Endothelial cell of umbilical vein (primary cell): ENCODE measurements at regions not wholly inside any gene's neighbourhood (a gene's known extent, or its start where the extent isn't known, plus 50 kb on each side); places are given as distances from the start of the nearest gene placed in this dataset.

Source experiments
- BruUV-seq: library from RNA; stranded (reverse); fragments of 400-500 nt; replicated peaks from 2 replicates; lab custom pipeline; 2021; lab: Mats Ljungman, UMichigan
- CTCF ChIA-PET: fragments of 300-600, 350-600 bp; sonication (Branson Sonifier 250); formaldehyde crosslinking; loops from one replicate; lab custom pipeline; 2021; ENCODE audit warnings: antibody characterized with exemption, inconsistent platforms; lab: Charles Lee
- POLR2A ChIA-PET: fragments of 300-600, 350-600 bp; sonication (Branson Sonifier 250); formaldehyde crosslinking; loops from one replicate; lab custom pipeline; 2021; ENCODE audit warnings: antibody characterized with exemption, inconsistent platforms; lab: Charles Lee
- DNase-seq: peaks from one replicate; pipeline ENCODE4 v3.0.0-alpha.2; 2011; ENCODE audit warnings: low read depth, low spot score
- FAIRE-seq: peaks from 2 replicates; lab custom pipeline; 2011; peaks lifted over from hg19 to GRCh38; lab: Jason Lieb, UNC
- H2AFZ ChIP-seq: 2 replicates; pipeline ENCODE4 v1.6.0; 2012; ENCODE audit warnings: low read depth, low read length, control low read depth, inconsistent platforms
- H3K27ac ChIP-seq: 2 replicates; pipeline ENCODE4 v1.5.1; 2011; ENCODE audit warnings: low read depth, mild to moderate bottlenecking, control low read depth, low read length, moderate library complexity; ENCODE audit not compliant: insufficient read depth
- H3K27me3 ChIP-seq, 2 experiments: 2 replicates each; pipeline versions ENCODE4 v1.6.0 to v1.6.1; 2011; ENCODE audit warnings: low read length in 2 of 2, mixed read lengths in 1 of 2; ENCODE audit not compliant: control insufficient read depth in 2 of 2, insufficient read depth in 2 of 2
- H3K36me3 ChIP-seq, 2 experiments: 2 replicates in 1 of 2; 3 replicates in 1 of 2; pipeline ENCODE4 v1.5.1; 2011; ENCODE audit warnings: low read length in 2 of 2, mild to moderate bottlenecking in 1 of 2, moderate library complexity in 1 of 2; ENCODE audit not compliant: control insufficient read depth in 2 of 2, insufficient read depth in 2 of 2; ENCODE audit errors: extremely low read depth in 1 of 2
- H3K4me1 ChIP-seq: 3 replicates; pipeline ENCODE4 v1.5.1; 2011; ENCODE audit warnings: mild to moderate bottlenecking, low read length; ENCODE audit not compliant: control insufficient read depth, insufficient read depth; ENCODE audit errors: extremely low read depth
- H3K4me2 ChIP-seq: 2 replicates; pipeline ENCODE4 v1.6.1; 2011; ENCODE audit warnings: low read length, control low read depth, mixed read lengths; ENCODE audit not compliant: insufficient read depth
- H3K4me3 ChIP-seq, 3 experiments: fragments of 200-600 bp in 1 of 3; sonication (generic), shearing (Covaris generic) in 1 of 3; replicated peaks in 1 of 3; 2 replicates each; pipeline ENCODE4 v1.5.1; 2011 to 2016; ENCODE audit warnings: control low read depth in 3 of 3, low read length in 3 of 3, mild to moderate bottlenecking in 2 of 3, inconsistent platforms in 1 of 3, low read depth in 1 of 3, moderate library complexity in 1 of 3; ENCODE audit not compliant: insufficient read depth in 1 of 3
- H3K79me2 ChIP-seq: 2 replicates; pipeline ENCODE4 v1.6.0; 2012; ENCODE audit warnings: low read length, inconsistent platforms; ENCODE audit not compliant: control insufficient read depth, insufficient read depth
- H3K9ac ChIP-seq: replicated peaks from 2 replicates; pipeline ENCODE3; 2011; ENCODE audit warnings: low read length, control low read depth; ENCODE audit not compliant: insufficient read depth; ENCODE audit errors: extremely low read depth
- H3K9me1 ChIP-seq: replicated peaks from 3 replicates; pipeline ENCODE4 v1.6.0; 2011; ENCODE audit warnings: mild to moderate bottlenecking, low read length; ENCODE audit not compliant: control insufficient read depth, insufficient read depth; ENCODE audit errors: extremely low read depth
- H3K9me3 ChIP-seq: replicated peaks from 2 replicates; pipeline ENCODE4 v1.5.1; 2012; ENCODE audit warnings: low read length, inconsistent platforms; ENCODE audit not compliant: control insufficient read depth, insufficient read depth
- H4K20me1 ChIP-seq: replicated peaks from 2 replicates; pipeline ENCODE3; 2011; ENCODE audit warnings: mild to moderate bottlenecking, low read length; ENCODE audit not compliant: control insufficient read depth, insufficient read depth; ENCODE audit errors: extremely low read depth
- EZH2 ChIP-seq: IDR thresholded peaks from 2 replicates; pipeline ENCODE4 v1.6.1; 2012; ENCODE audit warnings: borderline replicate concordance, low read depth, mild to moderate bottlenecking, moderate library complexity, low read length, inconsistent platforms; ENCODE audit not compliant: severe bottlenecking
- FOS ChIP-seq: IDR thresholded peaks from 2 replicates; pipeline ENCODE4 v1.6.1; 2011; ENCODE audit warnings: mild to moderate bottlenecking, low read length, moderate library complexity, borderline replicate concordance; ENCODE audit not compliant: insufficient read depth
- GATA2 ChIP-seq: IDR thresholded peaks from 2 replicates; pipeline ENCODE4 v1.7.0; 2011; ENCODE audit warnings: low read depth, mild to moderate bottlenecking, moderate library complexity, mixed read lengths, low read length; ENCODE audit not compliant: insufficient read length, insufficient read depth
- JUN ChIP-seq: IDR thresholded peaks from 2 replicates; pipeline ENCODE4 v1.6.1; 2011; ENCODE audit warnings: borderline replicate concordance, low read depth; ENCODE audit not compliant: insufficient read length, insufficient read depth
- MYC ChIP-seq: IDR thresholded peaks from one replicate; pipeline ENCODE4 v1.6.1; 2011; ENCODE audit warnings: mild to moderate bottlenecking, low read depth, low read length
- POLR2A ChIP-seq: IDR thresholded peaks from 2 replicates; pipeline ENCODE4 v1.6.1; 2012; ENCODE audit warnings: low read depth, mild to moderate bottlenecking, control low read depth, low read length
- POLR2AphosphoS5 ChIP-seq: IDR thresholded peaks from 2 replicates; pipeline ENCODE4 v1.6.1; 2012; ENCODE audit warnings: low read depth, mild to moderate bottlenecking, control low read depth, low read length, moderate library complexity; ENCODE audit not compliant: insufficient read depth
- dilution Hi-C: fragments of 300-500 bp; cut with MboI; formaldehyde crosslinking; loops from one replicate; pipeline ENCODE4 v1.15.0; 2019; ENCODE audit warnings: low sequenced_read_pairs; ENCODE audit not compliant: extremely low pct_ligation_motif_present
- intact Hi-C: fragments of 100-400 bp; cut with micrococcal nuclease; formaldehyde crosslinking; loops from one replicate; pipeline ENCODE4 v1.10.0; 2022
- TF ChIP-seq, protein P1 (sequence below): IDR thresholded peaks from 2 replicates; pipeline ENCODE4 v1.6.1; 2011; ENCODE audit not compliant: insufficient read depth, insufficient read length
- TF ChIP-seq, protein P2 (sequence below), 2 donors: IDR thresholded peaks; 1 replicate in 1 of 2; 2 replicates in 1 of 2; pipeline ENCODE4 v1.5.1; 2011; ENCODE audit warnings: low read length in 2 of 2, mild to moderate bottlenecking in 2 of 2, moderate library complexity in 2 of 2, control low read depth in 1 of 2, inconsistent platforms in 1 of 2, low read depth in 1 of 2; ENCODE audit not compliant: insufficient read depth in 1 of 2; ENCODE audit errors: extremely low read depth in 1 of 2

DNA sequence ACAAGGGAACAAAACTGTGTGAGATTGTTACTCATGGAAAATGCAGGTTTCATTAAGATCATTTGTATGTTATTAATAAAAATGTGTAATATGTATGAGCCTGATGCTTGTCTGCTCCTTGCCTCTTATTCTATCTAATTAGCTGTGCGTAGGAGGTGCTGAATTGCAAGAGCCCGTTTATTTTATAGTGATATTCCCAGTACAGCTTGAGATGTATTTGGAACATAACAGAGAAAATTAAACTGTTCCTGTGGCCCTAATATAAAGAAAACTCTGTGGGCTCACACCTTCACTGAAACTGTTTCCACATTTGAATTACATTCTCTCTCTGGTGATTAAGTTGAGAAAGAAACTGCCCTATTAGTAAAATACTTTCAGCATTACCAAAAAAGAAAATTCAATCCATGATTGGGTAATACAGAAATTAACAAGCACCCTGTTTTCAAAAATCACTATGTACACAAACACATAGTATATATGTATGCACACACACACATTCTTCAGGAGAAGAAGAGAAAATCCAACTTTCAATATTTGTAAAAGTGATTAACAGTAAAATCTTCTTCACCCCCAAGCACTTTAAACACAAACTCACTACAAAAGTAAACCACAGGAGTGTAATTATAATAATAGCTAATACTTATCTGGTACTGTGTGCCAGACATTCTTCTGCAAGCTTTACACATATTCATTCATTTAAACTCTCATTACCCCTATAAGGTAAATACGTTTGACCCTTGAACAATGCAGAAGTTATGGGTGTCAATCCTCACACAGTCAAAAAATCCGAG lies 233.2 kb downstream of the PHLDA1 start:
- dilution Hi-C loops: no loop called here
- Histone ChIP-seq H3K4me2 (no peak overlapping the region), H3K4me3 (no peak overlapping the region), H3K79me2 (no peaks in the 10 kb centered on the region), H3K27me3 (no peaks in the 10 kb centered on the region), H3K9me3 (no peaks in the 10 kb centered on the region), H3K4me1 (no peaks in the 10 kb centered on the region), H2AFZ (no peak overlapping the region), H4K20me1 (no peaks in the 10 kb centered on the region), H3K9ac (no peak overlapping the region), H3K36me3 (no peaks in the 10 kb centered on the region), H3K27ac (no peak overlapping the region), H3K9me1 (no peaks in the 10 kb centered on the region)
- POLR2A ChIA-PET: no interaction called here
- FAIRE-seq (no peak), DNase-seq (no peak)
- TF ChIP-seq, protein P1, sequence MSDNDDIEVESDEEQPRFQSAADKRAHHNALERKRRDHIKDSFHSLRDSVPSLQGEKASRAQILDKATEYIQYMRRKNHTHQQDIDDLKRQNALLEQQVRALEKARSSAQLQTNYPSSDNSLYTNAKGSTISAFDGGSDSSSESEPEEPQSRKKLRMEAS: no peak
- TF ChIP-seq, protein P2, sequence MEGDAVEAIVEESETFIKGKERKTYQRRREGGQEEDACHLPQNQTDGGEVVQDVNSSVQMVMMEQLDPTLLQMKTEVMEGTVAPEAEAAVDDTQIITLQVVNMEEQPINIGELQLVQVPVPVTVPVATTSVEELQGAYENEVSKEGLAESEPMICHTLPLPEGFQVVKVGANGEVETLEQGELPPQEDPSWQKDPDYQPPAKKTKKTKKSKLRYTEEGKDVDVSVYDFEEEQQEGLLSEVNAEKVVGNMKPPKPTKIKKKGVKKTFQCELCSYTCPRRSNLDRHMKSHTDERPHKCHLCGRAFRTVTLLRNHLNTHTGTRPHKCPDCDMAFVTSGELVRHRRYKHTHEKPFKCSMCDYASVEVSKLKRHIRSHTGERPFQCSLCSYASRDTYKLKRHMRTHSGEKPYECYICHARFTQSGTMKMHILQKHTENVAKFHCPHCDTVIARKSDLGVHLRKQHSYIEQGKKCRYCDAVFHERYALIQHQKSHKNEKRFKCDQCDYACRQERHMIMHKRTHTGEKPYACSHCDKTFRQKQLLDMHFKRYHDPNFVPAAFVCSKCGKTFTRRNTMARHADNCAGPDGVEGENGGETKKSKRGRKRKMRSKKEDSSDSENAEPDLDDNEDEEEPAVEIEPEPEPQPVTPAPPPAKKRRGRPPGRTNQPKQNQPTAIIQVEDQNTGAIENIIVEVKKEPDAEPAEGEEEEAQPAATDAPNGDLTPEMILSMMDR (IDR thresholded peaks at IDR 0.05; ENCODE audit: extremely low read depth in 1 of 2, insufficient read depth in 1 of 2, low read depth in 1 of 2, low read length in 2 of 2): no peak
- TF ChIP-seq JUN (no peak), POLR2A (no peak), POLR2AphosphoS5 (no peak), FOS (no peak), MYC (no peak), GATA2 (no peak), EZH2 (no peak)
- no TSS peak for BruUV-seq
- intact Hi-C loops: no loop called here
- CTCF ChIA-PET: no interaction called here
